ENCODE measurements at regions not wholly inside any gene's neighbourhood (a gene's known extent, or its start where the extent isn't known, plus 50 kb on each side); places are given as distances from the start of the nearest gene placed in this dataset.

DNA sequence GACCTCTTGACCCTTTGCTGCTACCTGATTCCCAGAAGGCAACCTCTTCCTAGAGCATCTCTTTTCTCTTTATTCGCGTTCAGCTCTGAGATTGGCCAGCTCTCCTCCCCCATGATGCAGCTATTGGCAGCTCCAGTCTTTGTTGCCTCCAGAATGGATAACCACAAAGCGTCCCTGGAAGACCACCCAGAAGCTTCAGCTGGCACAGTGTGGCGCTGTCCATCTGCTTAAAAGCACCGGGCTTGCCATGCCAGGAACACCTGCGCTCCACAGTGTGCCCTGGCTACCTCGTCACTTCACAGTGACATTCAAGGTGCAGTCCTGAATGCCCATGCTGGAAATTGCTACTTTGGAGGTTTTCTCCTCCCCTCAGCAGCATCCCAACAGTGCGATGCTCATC, 353.9 kb downstream of the LMO4 start:
- TF ChIP-seq CTCF (IDR thresholded peaks at IDR 0.05) (no peak), ZFX (IDR thresholded peaks at IDR 0.05; ENCODE audit: borderline replicate concordance) (no peak)
